DMS153 (cell line): ENCODE measurements at regions not wholly inside any gene's neighbourhood (a gene's known extent, or its start where the extent isn't known, plus 50 kb on each side); places are given as distances from the start of the nearest gene placed in this dataset.

ENCODE experiments used
- DNase-seq: peaks from one replicate; lab custom pipeline; 2025; lab: John Stamatoyannopoulos, UW

GRCh38 chr20:4512891-4513550 lies 173.2 kb upstream of the PRNP start:
- no peak for DNase-seq

- DNase-seq = no peak
Measured at GRCh38 chr20:4511776-4512175, 174.5 kb upstream of the PRNP start.

GRCh38 chr20:4509825-4510522 lies 176.3 kb upstream of the PRNP start:
- DNase-seq = no peak

GRCh38 chr20:4508773-4509172 lies 177.5 kb upstream of the PRNP start:
- DNase-seq = no peak

- DNase-seq = no peak
Measured at GRCh38 chr20:4507288-4507719, 179.0 kb upstream of the PRNP start.

GRCh38 chr20:4504814-4505213 lies 181.4 kb upstream of the PRNP start:
- DNase-seq = no peak

- DNase-seq = no peak
Measured at GRCh38 chr20:4502756-4503155, 183.5 kb upstream of the PRNP start.

- no peak for DNase-seq
Measured at GRCh38 chr20:4493386-4493785, 192.9 kb upstream of the PRNP start.

- no peak for DNase-seq
Measured at GRCh38 chr20:4491643-4492042, 194.6 kb upstream of the PRNP start.

GRCh38 chr20:4490606-4491280 lies 195.5 kb upstream of the PRNP start:
- no peak for DNase-seq

- DNase-seq = no peak
Measured at GRCh38 chr20:4490045-4490444, 196.2 kb upstream of the PRNP start.

- DNase-seq = no peak
Measured at GRCh38 chr20:4488407-4489339, 197.6 kb upstream of the PRNP start.

- DNase-seq = no peak
Measured at GRCh38 chr20:4484379-4484997, 201.8 kb upstream of the PRNP start.

- no peak for DNase-seq
Measured at GRCh38 chr20:4483961-4484360, 202.3 kb upstream of the PRNP start.

GRCh38 chr20:4483486-4483885 lies 202.8 kb upstream of the PRNP start:
- DNase-seq = no peak

- no peak for DNase-seq
Measured at GRCh38 chr20:4480104-4480503, 206.2 kb upstream of the PRNP start.

GRCh38 chr20:4476903-4477500 lies 209.3 kb upstream of the PRNP start:
- no peak for DNase-seq

- DNase-seq = no peak
Measured at GRCh38 chr20:4472906-4473305, 213.3 kb upstream of the PRNP start.

- no peak for DNase-seq
Measured at GRCh38 chr20:4471221-4471620, 215.0 kb upstream of the PRNP start.

- DNase-seq = no peak
Measured at GRCh38 chr20:4470375-4470774, 215.9 kb upstream of the PRNP start.

- no peak for DNase-seq
Measured at GRCh38 chr20:4469910-4470309, 216.3 kb upstream of the PRNP start.
